ENCODE measurements at regions not wholly inside any gene's neighbourhood (a gene's known extent, or its start where the extent isn't known, plus 50 kb on each side); places are given as distances from the start of the nearest gene placed in this dataset.

DNA sequence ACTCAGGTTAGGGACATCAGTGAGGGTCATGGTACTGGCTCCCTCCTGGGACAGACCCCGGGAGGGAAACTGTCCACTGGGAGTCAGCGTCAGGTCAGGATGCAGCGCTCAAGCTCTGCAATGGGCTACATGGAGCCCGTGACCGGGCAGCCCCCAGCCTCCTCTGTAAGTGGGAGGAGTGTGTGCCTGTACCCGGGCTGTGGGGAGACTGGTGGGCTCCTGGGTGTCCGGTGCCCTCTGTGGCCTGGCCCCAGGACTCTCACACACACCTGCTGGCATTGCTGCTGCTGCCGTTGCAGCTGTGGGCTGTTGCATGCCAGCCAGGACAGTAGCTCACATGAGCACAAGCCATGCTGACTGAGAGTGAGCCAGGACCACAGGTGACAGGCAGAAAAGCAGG, 630.3 kb downstream of the TBC1D22A start:
- TF ChIP-seq ISL1 (CRISPR knock-in tag; IDR thresholded peaks at IDR 0.05) (no peak), ZFP30 (CRISPR knock-in tag; IDR thresholded peaks at IDR 0.05) (no peak), TCF4 (CRISPR knock-in tag; IDR thresholded peaks at IDR 0.05; ENCODE audit: borderline replicate concordance) (no peak)
- ATAC-seq, result no peak

DNA sequence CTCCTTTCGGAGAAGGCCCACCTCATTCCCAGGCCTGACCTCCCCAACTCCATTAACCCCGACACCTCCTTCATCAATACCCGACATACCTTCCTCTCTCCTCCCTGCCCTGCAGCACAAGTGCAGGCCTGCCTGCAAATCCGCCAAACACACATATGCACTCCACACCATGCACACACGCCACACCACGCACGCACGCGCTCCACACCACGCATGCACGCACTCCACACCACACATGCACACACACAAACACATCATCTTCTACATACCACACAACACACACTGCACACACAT, 629.6 kb downstream of the TBC1D22A start:
- TF ChIP-seq, protein P1, sequence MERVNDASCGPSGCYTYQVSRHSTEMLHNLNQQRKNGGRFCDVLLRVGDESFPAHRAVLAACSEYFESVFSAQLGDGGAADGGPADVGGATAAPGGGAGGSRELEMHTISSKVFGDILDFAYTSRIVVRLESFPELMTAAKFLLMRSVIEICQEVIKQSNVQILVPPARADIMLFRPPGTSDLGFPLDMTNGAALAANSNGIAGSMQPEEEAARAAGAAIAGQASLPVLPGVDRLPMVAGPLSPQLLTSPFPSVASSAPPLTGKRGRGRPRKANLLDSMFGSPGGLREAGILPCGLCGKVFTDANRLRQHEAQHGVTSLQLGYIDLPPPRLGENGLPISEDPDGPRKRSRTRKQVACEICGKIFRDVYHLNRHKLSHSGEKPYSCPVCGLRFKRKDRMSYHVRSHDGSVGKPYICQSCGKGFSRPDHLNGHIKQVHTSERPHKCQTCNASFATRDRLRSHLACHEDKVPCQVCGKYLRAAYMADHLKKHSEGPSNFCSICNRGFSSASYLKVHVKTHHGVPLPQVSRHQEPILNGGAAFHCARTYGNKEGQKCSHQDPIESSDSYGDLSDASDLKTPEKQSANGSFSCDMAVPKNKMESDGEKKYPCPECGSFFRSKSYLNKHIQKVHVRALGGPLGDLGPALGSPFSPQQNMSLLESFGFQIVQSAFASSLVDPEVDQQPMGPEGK (CRISPR knock-in tag; IDR thresholded peaks at IDR 0.05; ENCODE audit: borderline replicate concordance), result no peak
- TF ChIP-seq GLIS3 (CRISPR knock-in tag; IDR thresholded peaks at IDR 0.05) (no peak), ZFP3 (CRISPR knock-in tag; IDR thresholded peaks at IDR 0.05) (no peak), ESRRG (CRISPR knock-in tag; IDR thresholded peaks at IDR 0.05) (no peak), CSDC2 (CRISPR knock-in tag; IDR thresholded peaks at IDR 0.05) (no peak), ZNF8 (CRISPR knock-in tag; IDR thresholded peaks at IDR 0.05) (no peak), ARNTL (CRISPR knock-in tag; IDR thresholded peaks at IDR 0.05; ENCODE audit: borderline replicate concordance, low read depth) (no peak), OSR1 (CRISPR knock-in tag; IDR thresholded peaks at IDR 0.05) (no peak), ZNF565 (CRISPR knock-in tag; conservative IDR thresholded peaks at IDR 0.05; ENCODE audit: low read depth) (no peak), ZNF70 (CRISPR knock-in tag; IDR thresholded peaks at IDR 0.05) (no peak), ZC3H10 (CRISPR knock-in tag; IDR thresholded peaks at IDR 0.05) (no peak), ZFP30 (CRISPR knock-in tag; IDR thresholded peaks at IDR 0.05) (no peak)
- TF ChIP-seq, protein P2, sequence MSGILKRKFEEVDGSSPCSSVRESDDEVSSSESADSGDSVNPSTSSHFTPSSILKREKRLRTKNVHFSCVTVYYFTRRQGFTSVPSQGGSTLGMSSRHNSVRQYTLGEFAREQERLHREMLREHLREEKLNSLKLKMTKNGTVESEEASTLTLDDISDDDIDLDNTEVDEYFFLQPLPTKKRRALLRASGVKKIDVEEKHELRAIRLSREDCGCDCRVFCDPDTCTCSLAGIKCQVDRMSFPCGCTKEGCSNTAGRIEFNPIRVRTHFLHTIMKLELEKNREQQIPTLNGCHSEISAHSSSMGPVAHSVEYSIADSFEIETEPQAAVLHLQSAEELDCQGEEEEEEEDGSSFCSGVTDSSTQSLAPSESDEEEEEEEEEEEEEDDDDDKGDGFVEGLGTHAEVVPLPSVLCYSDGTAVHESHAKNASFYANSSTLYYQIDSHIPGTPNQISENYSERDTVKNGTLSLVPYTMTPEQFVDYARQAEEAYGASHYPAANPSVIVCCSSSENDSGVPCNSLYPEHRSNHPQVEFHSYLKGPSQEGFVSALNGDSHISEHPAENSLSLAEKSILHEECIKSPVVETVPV (CRISPR knock-in tag; IDR thresholded peaks at IDR 0.05), result no peak
- no peak for ATAC-seq

DNA sequence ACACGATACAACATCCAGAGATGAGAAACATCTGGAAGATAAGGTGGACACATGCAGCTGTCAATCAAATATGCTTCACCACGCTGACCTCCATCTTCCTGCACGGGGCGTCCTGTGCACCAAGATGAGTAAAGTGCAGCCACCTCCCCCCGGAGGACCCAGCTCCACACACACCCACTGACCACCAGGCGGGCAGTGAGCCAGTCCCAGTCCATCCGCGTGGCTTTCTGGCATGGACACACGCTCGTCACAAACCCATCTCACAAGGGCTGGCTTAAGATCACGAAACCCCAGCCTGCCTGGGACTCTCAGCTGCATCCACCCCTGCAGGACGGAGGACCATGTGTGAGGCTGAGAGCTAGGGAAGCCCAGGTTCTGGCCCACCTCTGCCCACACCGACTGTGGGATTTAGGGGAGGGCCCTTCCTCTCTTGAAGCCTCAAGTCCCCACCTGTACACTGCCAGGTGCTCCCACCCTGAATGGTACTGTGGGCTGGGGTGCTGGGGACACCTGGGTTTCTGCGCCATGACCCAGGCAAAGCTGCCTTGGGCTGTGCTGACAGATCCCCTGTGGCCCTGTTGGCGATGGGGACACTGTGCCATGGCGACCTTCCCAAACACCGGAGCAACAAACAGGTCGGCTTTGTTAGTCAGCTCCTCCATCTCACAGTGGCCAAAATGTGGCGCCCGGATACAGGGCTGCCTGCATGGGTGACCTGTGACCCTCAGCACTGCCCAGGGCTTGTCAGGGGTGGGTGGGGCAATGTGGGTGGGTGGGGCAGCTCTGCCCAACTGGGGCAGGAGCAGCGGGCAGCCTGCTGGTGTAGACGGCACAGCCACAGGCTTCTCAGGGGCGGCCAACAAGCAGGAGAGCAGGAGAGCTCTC, 629.0 kb downstream of the TBC1D22A start:
- TF ChIP-seq, protein P3, sequence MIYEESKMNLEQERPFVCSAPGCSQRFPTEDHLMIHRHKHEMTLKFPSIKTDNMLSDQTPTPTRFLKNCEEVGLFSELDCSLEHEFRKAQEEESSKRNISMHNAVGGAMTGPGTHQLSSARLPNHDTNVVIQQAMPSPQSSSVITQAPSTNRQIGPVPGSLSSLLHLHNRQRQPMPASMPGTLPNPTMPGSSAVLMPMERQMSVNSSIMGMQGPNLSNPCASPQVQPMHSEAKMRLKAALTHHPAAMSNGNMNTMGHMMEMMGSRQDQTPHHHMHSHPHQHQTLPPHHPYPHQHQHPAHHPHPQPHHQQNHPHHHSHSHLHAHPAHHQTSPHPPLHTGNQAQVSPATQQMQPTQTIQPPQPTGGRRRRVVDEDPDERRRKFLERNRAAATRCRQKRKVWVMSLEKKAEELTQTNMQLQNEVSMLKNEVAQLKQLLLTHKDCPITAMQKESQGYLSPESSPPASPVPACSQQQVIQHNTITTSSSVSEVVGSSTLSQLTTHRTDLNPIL (CRISPR knock-in tag; IDR thresholded peaks at IDR 0.05; ENCODE audit: low read depth), result no peak
- no peak for TF ChIP-seq ZNF565 (CRISPR knock-in tag; conservative IDR thresholded peaks at IDR 0.05; ENCODE audit: low read depth)
- TF ChIP-seq, protein P4, sequence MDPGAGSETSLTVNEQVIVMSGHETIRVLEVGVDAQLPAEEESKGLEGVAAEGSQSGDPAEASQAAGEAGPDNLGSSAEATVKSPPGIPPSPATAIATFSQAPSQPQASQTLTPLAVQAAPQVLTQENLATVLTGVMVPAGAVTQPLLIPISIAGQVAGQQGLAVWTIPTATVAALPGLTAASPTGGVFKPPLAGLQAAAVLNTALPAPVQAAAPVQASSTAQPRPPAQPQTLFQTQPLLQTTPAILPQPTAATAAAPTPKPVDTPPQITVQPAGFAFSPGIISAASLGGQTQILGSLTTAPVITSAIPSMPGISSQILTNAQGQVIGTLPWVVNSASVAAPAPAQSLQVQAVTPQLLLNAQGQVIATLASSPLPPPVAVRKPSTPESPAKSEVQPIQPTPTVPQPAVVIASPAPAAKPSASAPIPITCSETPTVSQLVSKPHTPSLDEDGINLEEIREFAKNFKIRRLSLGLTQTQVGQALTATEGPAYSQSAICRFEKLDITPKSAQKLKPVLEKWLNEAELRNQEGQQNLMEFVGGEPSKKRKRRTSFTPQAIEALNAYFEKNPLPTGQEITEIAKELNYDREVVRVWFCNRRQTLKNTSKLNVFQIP (CRISPR knock-in tag; IDR thresholded peaks at IDR 0.05; ENCODE audit: borderline replicate concordance, low read depth), result no peak
- no peak for TF ChIP-seq ZC3H10 (CRISPR knock-in tag; IDR thresholded peaks at IDR 0.05)
- TF ChIP-seq TCF4 (CRISPR knock-in tag; IDR thresholded peaks at IDR 0.05; ENCODE audit: borderline replicate concordance), result no peak
- no peak for TF ChIP-seq ZNF70 (CRISPR knock-in tag; IDR thresholded peaks at IDR 0.05)
- no peak for TF ChIP-seq SNAI2 (CRISPR knock-in tag; IDR thresholded peaks at IDR 0.05)
- no peak for TF ChIP-seq TOX (CRISPR knock-in tag; IDR thresholded peaks at IDR 0.05; ENCODE audit: borderline replicate concordance)
- TF ChIP-seq GLIS3 (CRISPR knock-in tag; IDR thresholded peaks at IDR 0.05), result no peak
- no peak for TF ChIP-seq ISL1 (CRISPR knock-in tag; IDR thresholded peaks at IDR 0.05)
- no peak for TF ChIP-seq ZFP3 (CRISPR knock-in tag; IDR thresholded peaks at IDR 0.05)
- no peak for TF ChIP-seq CSDC2 (CRISPR knock-in tag; IDR thresholded peaks at IDR 0.05)
- no peak for TF ChIP-seq PPARA (CRISPR knock-in tag; IDR thresholded peaks at IDR 0.05; ENCODE audit: borderline replicate concordance)
- no peak for TF ChIP-seq ESRRG (CRISPR knock-in tag; IDR thresholded peaks at IDR 0.05)
- no peak for TF ChIP-seq OSR1 (CRISPR knock-in tag; IDR thresholded peaks at IDR 0.05)
- TF ChIP-seq, protein P1 (CRISPR knock-in tag; IDR thresholded peaks at IDR 0.05; ENCODE audit: borderline replicate concordance), result no peak
- no peak for TF ChIP-seq RARB (CRISPR knock-in tag; IDR thresholded peaks at IDR 0.05)
- TF ChIP-seq ZNF8 (CRISPR knock-in tag; IDR thresholded peaks at IDR 0.05), result no peak
- TF ChIP-seq ZFP30 (CRISPR knock-in tag; IDR thresholded peaks at IDR 0.05), result no peak
- ATAC-seq, result no peak

Data from SK-N-SH treated with all-trans-retinoic acid at 6 μM for 48 hours (cell line).